ENCODE measurements at regions not wholly inside any gene's neighbourhood (a gene's known extent, or its start where the extent isn't known, plus 50 kb on each side); places are given as distances from the start of the nearest gene placed in this dataset.

- no peak for DNase-seq (ENCODE audit: low read depth in 2 of 2)
Observed at GRCh38 chrX:15191830-15192229, 78.1 kb downstream of the ASB9 start.

GRCh38 chrX:15188039-15188438, 81.8 kb downstream of the ASB9 start:
- DNase-seq (ENCODE audit: low read depth in 2 of 2): no peak

GRCh38 chrX:15177316-15177715, 92.6 kb downstream of the ASB9 start:
- no peak for DNase-seq (ENCODE audit: low read depth in 2 of 2)

GRCh38 chrX:15173411-15173810, 96.5 kb downstream of the ASB9 start:
- DNase-seq (ENCODE audit: low read depth in 2 of 2): no peak

GRCh38 chrX:15170927-15171326, 99.0 kb downstream of the ASB9 start:
- no peak for DNase-seq (ENCODE audit: low read depth in 2 of 2)

- no peak for DNase-seq (ENCODE audit: low read depth in 2 of 2)
Observed at GRCh38 chrX:15167826-15168225, 102.1 kb downstream of the ASB9 start.

- no peak for DNase-seq (ENCODE audit: low read depth in 2 of 2)
Observed at GRCh38 chrX:15165832-15166231, 104.1 kb downstream of the ASB9 start.

- DNase-seq (ENCODE audit: low read depth in 2 of 2): no peak
Observed at GRCh38 chrX:15163131-15163530, 106.8 kb downstream of the ASB9 start.

GRCh38 chrX:15160558-15161095, 109.3 kb downstream of the ASB9 start:
- no peak for DNase-seq (ENCODE audit: low read depth in 2 of 2)

- DNase-seq (ENCODE audit: low read depth in 2 of 2): no peak
Observed at GRCh38 chrX:15158736-15159406, 111.0 kb downstream of the ASB9 start.

- DNase-seq (ENCODE audit: low read depth in 2 of 2): no peak
Observed at GRCh38 chrX:15158350-15158735, 111.5 kb downstream of the ASB9 start.

GRCh38 chrX:15157624-15158023, 112.3 kb downstream of the ASB9 start:
- DNase-seq (ENCODE audit: low read depth in 2 of 2): no peak

- DNase-seq (ENCODE audit: low read depth in 2 of 2): no peak
Observed at GRCh38 chrX:15151267-15152186, 118.4 kb downstream of the ASB9 start.

GRCh38 chrX:15150586-15150985, 119.3 kb downstream of the ASB9 start:
- DNase-seq (ENCODE audit: low read depth in 2 of 2): no peak

GRCh38 chrX:15146515-15146914, 123.4 kb downstream of the ASB9 start:
- no peak for DNase-seq (ENCODE audit: low read depth in 2 of 2)

GRCh38 chrX:15143825-15144121, 126.1 kb downstream of the ASB9 start:
- no peak for DNase-seq (ENCODE audit: low read depth in 2 of 2)

GRCh38 chrX:15143050-15143824, 126.6 kb downstream of the ASB9 start:
- DNase-seq (ENCODE audit: low read depth in 2 of 2): peak in 1 of 2 donors; percentile 47

GRCh38 chrX:15142084-15142715, 127.7 kb downstream of the ASB9 start:
- DNase-seq (ENCODE audit: low read depth in 2 of 2): no peak

- DNase-seq (ENCODE audit: low read depth in 2 of 2): no peak
Observed at GRCh38 chrX:15136795-15137194, 133.1 kb downstream of the ASB9 start.

- no peak for DNase-seq (ENCODE audit: low read depth in 2 of 2)
Observed at GRCh38 chrX:15129412-15129811, 140.5 kb downstream of the ASB9 start.

GRCh38 chrX:15128861-15129260, 141.0 kb downstream of the ASB9 start:
- DNase-seq (ENCODE audit: low read depth in 2 of 2): no peak

GRCh38 chrX:15127010-15127409, 142.9 kb downstream of the ASB9 start:
- no peak for DNase-seq (ENCODE audit: low read depth in 2 of 2)
